ENCODE measurements at regions not wholly inside any gene's neighbourhood (a gene's known extent, or its start where the extent isn't known, plus 50 kb on each side); places are given as distances from the start of the nearest gene placed in this dataset.
"Not testable (repeated sequence)": the region's sequence is repeated elsewhere in the genome, so short reads cannot be mapped to it uniquely, and the experiment has no call there.

- TF ChIP-seq CTCF, POLR2A (IDR thresholded peaks at IDR 0.05): not testable (repeated sequence)
Measured at GRCh38 chr21:34288042-34288441, 75.8 kb upstream of the KCNE2 start.
